Ascending aorta (tissue), 2 donors: ENCODE measurements at regions not wholly inside any gene's neighbourhood (a gene's known extent, or its start where the extent isn't known, plus 50 kb on each side); places are given as distances from the start of the nearest gene placed in this dataset.

Experiments used
- DNase-seq, 2 donors: peaks; one replicate each; pipeline ENCODE4 v3.0.0-alpha.2; 2019; ENCODE audit warnings: low spot score in 2 of 2
- H3K27ac ChIP-seq, 2 donors: fragments of 200-600 bp; sonication (generic); one replicate each; pipeline ENCODE4 v1.5.1; 2016 to 2017; ENCODE audit warnings: mild to moderate bottlenecking in 1 of 2
- H3K27me3 ChIP-seq: fragments of 200-600 bp; sonication (generic); one replicate; pipeline ENCODE4 v1.5.1; 2017
- H3K36me3 ChIP-seq, 2 donors: fragments of 200-600 bp; sonication (generic); one replicate each; pipeline ENCODE4 v1.5.1; 2016
- H3K4me1 ChIP-seq, 2 donors: fragments of 200-600 bp; sonication (generic); one replicate each; pipeline ENCODE4 v1.5.1; 2016 to 2017; ENCODE audit warnings: mild to moderate bottlenecking in 1 of 2
- H3K4me3 ChIP-seq, 2 donors: fragments of 200-600 bp; sonication (generic); one replicate each; pipeline ENCODE4 v1.5.1; 2016 to 2017; ENCODE audit warnings: mild to moderate bottlenecking in 1 of 2
- H3K9me3 ChIP-seq, 2 donors: fragments of 200-600 bp; sonication (generic); one replicate each; pipeline ENCODE4 v1.5.1; 2016
- intact Hi-C: fragments of 100-400 bp; cut with DNase I; formaldehyde crosslinking; loops from one replicate; pipeline ENCODE4 v1.15.1; 2023
- TF ChIP-seq, protein P1 (sequence below), 3 experiments: fragments of 200-600 bp in 2 of 3; fragments of 450-650 bp in 1 of 3; sonication (generic) in 2 of 3; IDR thresholded peaks; one replicate each; pipeline ENCODE4 v1.5.1; 2016 to 2019; ENCODE audit warnings: antibody characterized with exemption in 3 of 3, mild to moderate bottlenecking in 1 of 3, moderate library complexity in 1 of 3

DNA sequence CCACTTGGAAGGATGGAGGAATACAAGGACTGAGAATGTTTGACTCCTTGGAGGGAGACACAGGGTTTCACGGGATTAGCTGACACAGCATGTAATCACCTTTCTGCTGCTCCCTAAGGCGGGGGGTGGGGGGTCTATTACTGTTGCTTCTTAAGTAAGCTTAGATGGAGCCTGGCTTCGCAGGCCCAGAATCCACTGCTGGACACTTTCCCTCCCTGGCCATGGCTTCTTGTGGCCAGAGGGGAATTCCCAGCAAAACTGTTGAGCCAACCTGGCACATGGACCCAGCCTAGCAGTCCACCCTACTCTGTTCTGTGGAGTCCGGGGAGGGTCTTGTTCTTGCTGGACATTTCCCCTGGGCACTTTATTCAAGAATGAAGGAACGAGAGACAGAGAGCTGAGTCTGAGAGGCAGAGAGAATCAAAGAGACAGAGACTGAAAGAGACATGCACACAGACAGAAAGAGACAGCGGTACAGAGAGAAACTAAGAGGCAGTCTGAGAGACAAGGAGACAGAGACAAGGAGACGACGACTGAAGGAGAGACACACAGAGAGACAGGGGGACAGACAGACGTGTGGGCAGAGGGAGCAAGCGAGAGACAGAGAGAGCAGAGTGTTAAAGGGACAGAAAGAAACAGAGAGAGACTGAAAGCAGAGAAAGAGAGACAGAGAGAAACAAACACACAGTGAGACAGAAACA is 55.6 kb upstream of the DLG1 start:
- H3K4me3 ChIP-seq = no peak overlapping the region
- TF ChIP-seq, protein P1, sequence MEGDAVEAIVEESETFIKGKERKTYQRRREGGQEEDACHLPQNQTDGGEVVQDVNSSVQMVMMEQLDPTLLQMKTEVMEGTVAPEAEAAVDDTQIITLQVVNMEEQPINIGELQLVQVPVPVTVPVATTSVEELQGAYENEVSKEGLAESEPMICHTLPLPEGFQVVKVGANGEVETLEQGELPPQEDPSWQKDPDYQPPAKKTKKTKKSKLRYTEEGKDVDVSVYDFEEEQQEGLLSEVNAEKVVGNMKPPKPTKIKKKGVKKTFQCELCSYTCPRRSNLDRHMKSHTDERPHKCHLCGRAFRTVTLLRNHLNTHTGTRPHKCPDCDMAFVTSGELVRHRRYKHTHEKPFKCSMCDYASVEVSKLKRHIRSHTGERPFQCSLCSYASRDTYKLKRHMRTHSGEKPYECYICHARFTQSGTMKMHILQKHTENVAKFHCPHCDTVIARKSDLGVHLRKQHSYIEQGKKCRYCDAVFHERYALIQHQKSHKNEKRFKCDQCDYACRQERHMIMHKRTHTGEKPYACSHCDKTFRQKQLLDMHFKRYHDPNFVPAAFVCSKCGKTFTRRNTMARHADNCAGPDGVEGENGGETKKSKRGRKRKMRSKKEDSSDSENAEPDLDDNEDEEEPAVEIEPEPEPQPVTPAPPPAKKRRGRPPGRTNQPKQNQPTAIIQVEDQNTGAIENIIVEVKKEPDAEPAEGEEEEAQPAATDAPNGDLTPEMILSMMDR (IDR thresholded peaks at IDR 0.05) = no peak
- H3K9me3 ChIP-seq = no peaks in the 10 kb centered on the region
- no peaks in the 10 kb centered on the region for H3K36me3 ChIP-seq
- H3K4me1 ChIP-seq = peaks cover 0 to 4% of the 10 kb centered on the region in 2 donors
- H3K27ac ChIP-seq = no peak overlapping the region
- intact Hi-C loops = loop anchor here (5.0 to 10.0 kb wide), 2 partner anchors 57 to 101 kb away; partner anchors contain the start of gene DLG1
- no peak for DNase-seq
- no peaks in the 10 kb centered on the region for H3K27me3 ChIP-seq

DNA sequence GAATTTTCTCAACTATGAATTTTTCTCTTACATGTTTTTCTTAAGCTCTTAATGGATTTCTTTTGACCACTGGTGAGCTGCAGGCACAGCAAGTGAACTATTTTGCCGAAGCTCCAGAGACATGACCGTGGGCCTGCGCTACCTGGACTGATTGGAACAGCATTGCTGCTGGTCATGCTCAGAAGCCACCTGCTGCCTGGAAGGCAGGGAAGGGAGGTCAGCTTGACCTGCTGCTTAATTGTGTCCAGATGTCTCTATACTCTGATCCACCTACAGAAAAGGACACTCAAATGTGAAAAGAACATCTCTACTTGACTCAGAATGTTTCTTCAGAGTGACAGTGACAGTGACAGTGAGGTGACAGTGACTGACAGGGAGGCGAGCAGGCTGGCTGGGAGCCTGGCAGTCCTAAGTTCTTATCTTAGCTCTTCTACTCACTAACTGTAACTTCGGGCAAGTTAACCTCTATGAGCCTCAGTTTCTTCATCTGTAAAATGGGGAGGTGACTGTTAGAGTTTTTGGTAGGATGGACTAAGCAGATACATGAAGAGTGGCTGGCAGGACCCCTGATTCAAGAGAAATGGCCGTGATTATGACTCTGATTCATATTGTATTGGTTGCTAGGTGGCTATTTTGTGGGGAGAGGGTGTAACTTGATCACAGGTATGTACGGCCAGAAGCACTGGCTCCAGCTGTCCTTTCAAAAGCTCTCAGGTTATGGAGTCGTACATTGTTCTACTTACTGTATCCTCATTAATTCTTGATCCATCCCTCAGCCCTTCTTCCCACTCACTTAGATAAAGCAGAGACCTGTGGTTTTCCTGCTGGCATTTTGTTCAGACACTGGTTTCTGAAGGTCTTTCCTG is 54.8 kb upstream of the DLG1 start:
- intact Hi-C loops = loop anchor here (5.0 to 10.0 kb wide), 2 partner anchors 56 to 102 kb away; partner anchors contain the start of gene DLG1
- H3K27ac ChIP-seq = peak overlapping the region in 1 of 2 donors; percentile 20

DNA sequence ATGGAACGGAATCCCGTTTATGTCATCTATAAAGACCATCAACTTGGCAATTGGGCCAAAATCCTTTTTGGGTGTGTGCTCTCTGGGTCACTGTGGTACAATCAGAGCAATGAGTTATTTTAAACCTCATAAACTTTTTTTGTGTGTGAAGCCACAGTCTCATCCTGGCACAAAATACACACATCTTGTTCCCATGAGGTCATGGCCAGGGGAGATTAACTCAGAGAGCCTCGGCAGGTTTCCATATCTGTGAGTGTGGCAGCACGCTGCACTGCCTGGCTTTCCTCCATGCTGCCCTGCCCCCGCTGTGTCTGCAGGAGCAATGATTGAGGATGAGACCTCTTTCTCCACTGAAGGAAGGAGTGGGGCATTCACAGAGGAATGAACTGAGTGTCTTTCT is 54.0 kb upstream of the DLG1 start:
- Histone ChIP-seq H3K4me1 (peaks cover 0 to 4% of the 10 kb centered on the region in 2 donors), H3K27me3 (no peaks in the 10 kb centered on the region), H3K9me3 (no peaks in the 10 kb centered on the region), H3K4me3 (no peak overlapping the region), H3K36me3 (no peaks in the 10 kb centered on the region), H3K27ac (no peak overlapping the region)
- intact Hi-C loops = loop anchor here (5.0 to 10.0 kb wide), 2 partner anchors 55 to 102 kb away; partner anchors contain the start of gene DLG1
- TF ChIP-seq, protein P1 (IDR thresholded peaks at IDR 0.05) = no peak
- peak in 1 of 2 donors; percentile 81 for DNase-seq

More for the DNA sequence above, 54.8 kb upstream of the DLG1 start:
- DNase-seq = no peak
- no peaks in the 10 kb centered on the region for H3K27me3 ChIP-seq
- H3K36me3 ChIP-seq = no peaks in the 10 kb centered on the region
- H3K9me3 ChIP-seq = no peaks in the 10 kb centered on the region
- no peak overlapping the region for H3K4me3 ChIP-seq
- peaks cover 0 to 4% of the 10 kb centered on the region in 2 donors for H3K4me1 ChIP-seq
- TF ChIP-seq, protein P1 (IDR thresholded peaks at IDR 0.05) = no peak

DNA sequence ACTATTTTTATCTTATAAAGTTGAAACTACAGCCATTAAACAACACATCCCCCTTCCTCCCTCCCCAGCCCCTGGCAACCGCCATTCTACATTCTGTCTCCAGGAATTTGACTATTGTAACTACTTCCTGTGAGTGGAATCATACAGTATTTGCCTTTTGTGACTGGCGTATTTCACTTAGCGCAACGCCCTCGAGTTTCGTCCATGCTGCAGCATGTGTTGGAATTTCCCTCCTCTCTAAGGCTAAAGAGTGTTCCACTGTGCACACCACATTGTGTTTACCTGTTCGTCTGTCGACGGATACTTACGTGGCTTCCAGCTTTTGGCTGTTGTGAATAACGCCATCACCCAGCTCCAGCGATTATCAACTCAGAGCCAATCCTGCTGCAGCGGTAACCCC is 52.0 kb upstream of the DLG1 start:
- H3K27ac ChIP-seq = no peak overlapping the region
- H3K4me1 ChIP-seq = peaks cover 0 to 4% of the 10 kb centered on the region in 2 donors
- H3K4me3 ChIP-seq = no peak overlapping the region
- TF ChIP-seq, protein P1 (IDR thresholded peaks at IDR 0.05) = no peak
- H3K36me3 ChIP-seq = no peaks in the 10 kb centered on the region
- DNase-seq = no peak
- intact Hi-C loops = loop anchor here (5.0 to 10.0 kb wide), 2 partner anchors 53 to 104 kb away; partner anchors contain the start of gene DLG1
- H3K27me3 ChIP-seq = no peaks in the 10 kb centered on the region
- H3K9me3 ChIP-seq = no peaks in the 10 kb centered on the region

DNA sequence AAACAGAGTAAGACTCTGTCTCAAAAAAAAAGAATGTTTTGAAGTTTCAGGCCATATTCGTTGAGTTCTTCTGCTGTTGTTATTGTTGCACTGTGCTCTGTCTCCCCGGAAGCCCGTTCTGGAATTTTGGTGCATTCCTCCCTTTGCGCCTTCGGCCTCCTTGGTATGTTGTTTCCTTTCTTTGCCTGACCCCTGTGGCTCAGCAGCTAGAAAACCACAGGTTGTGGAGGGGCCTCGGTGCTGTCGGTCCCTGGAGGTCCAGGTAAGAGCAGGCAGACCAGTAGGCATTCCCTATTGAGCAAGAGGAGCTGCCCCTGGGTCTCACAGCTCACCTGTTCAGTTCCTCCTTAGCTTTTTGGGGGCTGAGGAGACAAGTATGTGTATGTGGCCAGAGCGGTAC is 51.0 kb upstream of the DLG1 start:
- Histone ChIP-seq H3K9me3 (no peaks in the 10 kb centered on the region), H3K27me3 (no peaks in the 10 kb centered on the region), H3K27ac (no peak overlapping the region), H3K36me3 (no peaks in the 10 kb centered on the region), H3K4me3 (no peak overlapping the region), H3K4me1 (peaks cover 0 to 4% of the 10 kb centered on the region in 2 donors)
- intact Hi-C loops = no loop called here
- DNase-seq = no peak
- TF ChIP-seq, protein P1 (IDR thresholded peaks at IDR 0.05) = no peak
